Thymus (tissue), 11 donors: ENCODE measurements at regions not wholly inside any gene's neighbourhood (a gene's known extent, or its start where the extent isn't known, plus 50 kb on each side); places are given as distances from the start of the nearest gene placed in this dataset.

Experiments
- DNase-seq, 9 donors: peaks; one replicate each; pipeline ENCODE4 v3.0.0-alpha.2; 2013; ENCODE audit warnings: low spot score in 9 of 9, low read depth in 6 of 9, missing footprints in 1 of 9
- H3K27ac ChIP-seq, 2 donors: one replicate each; pipeline ENCODE4 v1.5.1; 2013; ENCODE audit warnings: control low read depth in 1 of 2, low read depth in 1 of 2, low read length in 1 of 2, mild to moderate bottlenecking in 1 of 2, moderate library complexity in 1 of 2
- H3K27me3 ChIP-seq, 2 donors: one replicate each; pipeline ENCODE4 v1.5.1; 2013; ENCODE audit warnings: low read length in 1 of 2; ENCODE audit not compliant: control insufficient read depth in 2 of 2, insufficient read depth in 1 of 2
- H3K36me3 ChIP-seq, 2 donors: one replicate each; pipeline ENCODE4 v1.5.1; 2013; ENCODE audit warnings: low read length in 1 of 2, mild to moderate bottlenecking in 1 of 2, moderate library complexity in 1 of 2; ENCODE audit not compliant: control insufficient read depth in 2 of 2, insufficient read depth in 2 of 2
- H3K4me1 ChIP-seq, 2 donors: one replicate each; pipeline ENCODE4 v1.5.1; 2013; ENCODE audit warnings: low read length in 2 of 2; ENCODE audit not compliant: control insufficient read depth in 2 of 2, insufficient read depth in 2 of 2
- H3K4me3 ChIP-seq, 2 donors: one replicate each; pipeline ENCODE4 v1.5.1; 2013; ENCODE audit warnings: low read length in 2 of 2, control low read depth in 1 of 2, mild to moderate bottlenecking in 1 of 2
- H3K9me3 ChIP-seq, 2 donors: one replicate each; pipeline ENCODE4 v1.5.1; 2013; ENCODE audit warnings: low read length in 1 of 2, mild to moderate bottlenecking in 1 of 2; ENCODE audit not compliant: control insufficient read depth in 2 of 2, insufficient read depth in 1 of 2
- WGBS: extraction: QIAGEN DNeasy Blood & Tissue Kit; methylation state at CpG from one replicate; pipeline ENCODE4 v1.1.7; 2013; 5-methylcytosine and 5-hydroxymethylcytosine counted together
- donor health status: healthy.

- Histone ChIP-seq H3K4me1 (no peaks in the 10 kb centered on the region), H3K27ac (no peak overlapping the region), H3K4me3 (no peak overlapping the region), H3K36me3 (no peaks in the 10 kb centered on the region), H3K9me3 (no peaks in the 10 kb centered on the region), H3K27me3 (no peaks in the 10 kb centered on the region)
- 93% methylated on average over 1 of the region's 1 CpG for WGBS
- no peak for DNase-seq
Measured at GRCh38 chr16:76941113-76941512, 249.9 kb upstream of the MON1B start.

- H3K4me3 ChIP-seq = no peak overlapping the region
- no peaks in the 10 kb centered on the region for H3K4me1 ChIP-seq
- no peaks in the 10 kb centered on the region for H3K27me3 ChIP-seq
- no peaks in the 10 kb centered on the region for H3K9me3 ChIP-seq
- WGBS = 96% methylated on average over 4 of the region's 4 CpGs
- H3K27ac ChIP-seq = no peak overlapping the region
- H3K36me3 ChIP-seq = no peaks in the 10 kb centered on the region
- no peak for DNase-seq
Measured at GRCh38 chr16:76942089-76942488, 248.9 kb upstream of the MON1B start.

GRCh38 chr16:76943921-76944320 lies 247.1 kb upstream of the MON1B start:
- no peak for DNase-seq
- no peaks in the 10 kb centered on the region for H3K27me3 ChIP-seq
- H3K4me3 ChIP-seq = no peak overlapping the region
- no peaks in the 10 kb centered on the region for H3K4me1 ChIP-seq
- H3K9me3 ChIP-seq = no peaks in the 10 kb centered on the region
- no peaks in the 10 kb centered on the region for H3K36me3 ChIP-seq
- 90% methylated on average over 2 of the region's 2 CpGs for WGBS
- no peak overlapping the region for H3K27ac ChIP-seq

- H3K4me3 ChIP-seq = no peak overlapping the region
- DNase-seq = no peak
- no peaks in the 10 kb centered on the region for H3K36me3 ChIP-seq
- H3K27ac ChIP-seq = no peak overlapping the region
- H3K9me3 ChIP-seq = no peaks in the 10 kb centered on the region
- H3K27me3 ChIP-seq = no peaks in the 10 kb centered on the region
- no peaks in the 10 kb centered on the region for H3K4me1 ChIP-seq
- 49% methylated on average over 3 of the region's 3 CpGs for WGBS
Measured at GRCh38 chr16:76946879-76947278, 244.1 kb upstream of the MON1B start.

- 91% methylated on average over 4 of the region's 4 CpGs for WGBS
- no peaks in the 10 kb centered on the region for H3K27me3 ChIP-seq
- H3K4me1 ChIP-seq = no peaks in the 10 kb centered on the region
- H3K27ac ChIP-seq = no peak overlapping the region
- no peak overlapping the region for H3K4me3 ChIP-seq
- no peak for DNase-seq
- no peaks in the 10 kb centered on the region for H3K36me3 ChIP-seq
- H3K9me3 ChIP-seq = no peaks in the 10 kb centered on the region
Measured at GRCh38 chr16:76947749-76948148, 243.2 kb upstream of the MON1B start.

- Histone ChIP-seq H3K4me1 (no peaks in the 10 kb centered on the region), H3K27me3 (no peaks in the 10 kb centered on the region), H3K27ac (no peak overlapping the region), H3K9me3 (no peaks in the 10 kb centered on the region), H3K36me3 (no peaks in the 10 kb centered on the region), H3K4me3 (no peak overlapping the region)
- WGBS = 97% methylated on average over 5 of the region's 5 CpGs
- DNase-seq = no peak
Measured at GRCh38 chr16:76955629-76956028, 235.4 kb upstream of the MON1B start.

- Histone ChIP-seq H3K36me3 (no peaks in the 10 kb centered on the region), H3K4me1 (no peaks in the 10 kb centered on the region), H3K4me3 (no peak overlapping the region), H3K9me3 (no peaks in the 10 kb centered on the region), H3K27me3 (no peaks in the 10 kb centered on the region), H3K27ac (no peak overlapping the region)
- 88% methylated on average over 6 of the region's 6 CpGs for WGBS
- no peak for DNase-seq
Measured at GRCh38 chr16:76956394-76956793, 234.6 kb upstream of the MON1B start.

- WGBS = 87% methylated on average over 2 of the region's 2 CpGs
- DNase-seq = no peak
- Histone ChIP-seq H3K27me3 (no peaks in the 10 kb centered on the region), H3K36me3 (no peaks in the 10 kb centered on the region), H3K9me3 (no peaks in the 10 kb centered on the region), H3K4me3 (no peak overlapping the region), H3K27ac (no peak overlapping the region), H3K4me1 (no peaks in the 10 kb centered on the region)
Measured at GRCh38 chr16:76956841-76957240, 234.1 kb upstream of the MON1B start.

GRCh38 chr16:76959166-76959565 lies 231.8 kb upstream of the MON1B start:
- 90% methylated on average over 1 of the region's 1 CpG for WGBS
- H3K27ac ChIP-seq = no peak overlapping the region

More at GRCh38 chr16:76959166-76959565, 231.8 kb upstream of the MON1B start:
- H3K9me3 ChIP-seq = no peaks in the 10 kb centered on the region
- DNase-seq = no peak
- no peak overlapping the region for H3K4me3 ChIP-seq
- H3K4me1 ChIP-seq = no peaks in the 10 kb centered on the region
- H3K36me3 ChIP-seq = no peaks in the 10 kb centered on the region
- no peaks in the 10 kb centered on the region for H3K27me3 ChIP-seq
